ENCODE measurements at regions not wholly inside any gene's neighbourhood (a gene's known extent, or its start where the extent isn't known, plus 50 kb on each side); places are given as distances from the start of the nearest gene placed in this dataset.
"Not testable (repeated sequence)": the region's sequence is repeated elsewhere in the genome, so short reads cannot be mapped to it uniquely, and the experiment has no call there.

GRCh38 chr14:106410229-106410628 is 883.8 kb downstream of the TMEM121 start:
- peak; percentile 76 for TF ChIP-seq CTCF (IDR thresholded peaks at IDR 0.05)
- not testable (repeated sequence) for TF ChIP-seq ZFX (IDR thresholded peaks at IDR 0.05; ENCODE audit: borderline replicate concordance)

Data from 22Rv1 (cell line).